Activated CD4-positive, alpha-beta T cell treated with anti-CD3 and anti-CD28 coated beads, Interleukin-2, amount 50 U/mL, for 1 hour (primary cell): ENCODE measurements at regions not wholly inside any gene's neighbourhood (a gene's known extent, or its start where the extent isn't known, plus 50 kb on each side); places are given as distances from the start of the nearest gene placed in this dataset.
"Not testable (repeated sequence)": the region's sequence is repeated elsewhere in the genome, so short reads cannot be mapped to it uniquely, and the experiment has no call there.

Source experiments
- DNase-seq: peaks from one replicate; pipeline ENCODE4 v3.0.0-alpha.2; 2020

- no peak for DNase-seq
Measured at GRCh38 chr5:130710596-130710995, 454.5 kb downstream of the HINT1 start.

GRCh38 chr5:130708754-130709153 lies 456.3 kb downstream of the HINT1 start:
- no peak for DNase-seq

- DNase-seq, result no peak
Measured at GRCh38 chr5:130706696-130707095, 458.4 kb downstream of the HINT1 start.

- no peak for DNase-seq
Measured at GRCh38 chr5:130705368-130705767, 459.7 kb downstream of the HINT1 start.

DNA sequence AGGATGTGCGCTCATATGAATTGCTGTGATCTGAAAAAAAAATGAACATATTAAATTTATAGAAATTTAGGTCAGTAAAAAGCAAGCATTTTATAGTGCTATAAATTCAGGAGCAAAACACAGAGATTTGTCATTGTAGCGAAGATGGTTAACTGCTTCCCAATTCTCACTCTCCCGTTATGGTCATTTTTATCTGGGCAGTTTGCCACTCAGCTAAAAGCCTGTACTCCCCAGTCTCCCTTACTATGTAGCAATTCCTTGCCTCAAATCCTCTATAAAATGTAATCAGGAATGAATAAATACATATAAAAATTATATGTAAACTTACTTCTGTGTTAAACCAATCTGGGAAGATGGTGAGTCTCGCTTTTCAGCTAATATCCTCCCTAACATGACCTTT lies 471.5 kb downstream of the HINT1 start:
- DNase-seq, result no peak

DNA sequence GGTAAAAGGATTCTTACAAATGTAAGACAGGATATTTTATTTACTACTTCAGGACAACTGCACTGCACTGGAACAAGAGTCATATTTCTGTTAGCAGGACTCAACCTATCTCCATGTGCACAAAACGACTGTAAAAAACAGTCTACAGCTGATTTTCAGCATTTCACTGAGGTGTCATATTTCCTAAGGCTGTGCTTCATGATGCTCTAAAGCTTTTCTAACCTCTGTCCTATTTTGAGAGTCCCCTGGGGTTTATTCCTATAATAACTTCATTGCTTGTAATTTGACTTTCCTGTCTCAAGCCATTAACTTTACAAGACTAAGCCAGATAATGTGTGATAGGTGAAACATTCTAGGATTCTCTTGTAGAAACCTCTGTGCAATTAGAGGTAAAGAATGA lies 472.3 kb downstream of the HINT1 start:
- DNase-seq, result no peak

DNA sequence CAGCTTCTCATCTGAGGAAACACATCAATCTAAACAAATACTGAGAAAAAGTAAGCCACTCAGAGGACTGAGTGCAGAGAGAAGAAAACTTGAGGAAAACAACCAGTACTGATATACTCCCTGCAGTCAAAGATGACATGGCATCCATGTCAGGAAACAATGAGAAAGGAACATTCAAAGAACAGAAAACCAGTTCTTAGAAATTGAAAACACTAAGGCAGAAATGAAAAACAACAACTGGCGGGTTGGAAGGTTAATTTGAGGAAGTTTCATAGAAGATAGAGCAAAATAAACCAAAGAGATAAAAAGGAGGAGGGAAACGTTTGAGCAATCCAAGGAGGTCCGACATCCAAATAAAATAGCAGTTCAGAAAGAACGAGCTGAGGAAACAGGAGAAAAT lies 475.2 kb downstream of the HINT1 start:
- no peak for DNase-seq

DNA sequence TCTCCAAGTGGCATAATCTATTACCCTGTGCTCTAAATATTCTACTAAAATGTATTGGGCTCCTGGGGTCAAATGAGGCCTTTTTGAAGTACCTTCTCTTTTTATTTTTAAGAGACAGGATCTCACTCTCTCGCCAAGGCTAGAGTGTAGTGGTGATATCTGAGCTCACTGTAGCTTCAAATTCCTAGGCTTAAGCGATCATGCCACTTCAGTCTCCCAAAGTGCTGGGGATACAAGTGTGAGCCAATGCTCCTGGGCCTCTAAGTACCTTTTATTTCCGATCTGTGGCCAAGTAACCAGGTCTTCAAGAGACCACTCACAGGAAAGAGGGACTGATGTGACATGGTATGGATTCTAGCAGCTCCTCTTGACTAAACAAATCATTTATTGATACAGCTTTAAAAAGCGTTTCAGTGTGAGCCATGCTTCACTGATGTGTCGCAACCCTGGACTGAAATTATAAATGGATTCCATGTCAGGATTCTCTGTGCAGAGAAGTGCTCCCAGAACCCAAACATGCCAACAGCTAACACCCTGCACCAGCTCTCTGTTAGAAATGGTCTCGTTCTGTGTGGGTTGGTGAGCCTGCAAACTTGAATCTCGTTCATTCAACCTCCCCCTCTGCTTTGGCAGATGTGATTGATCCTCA lies 477.8 kb downstream of the HINT1 start:
- no peak for DNase-seq

- no peak for DNase-seq
Measured at GRCh38 chr5:130678637-130679036, 486.4 kb downstream of the HINT1 start.

DNA sequence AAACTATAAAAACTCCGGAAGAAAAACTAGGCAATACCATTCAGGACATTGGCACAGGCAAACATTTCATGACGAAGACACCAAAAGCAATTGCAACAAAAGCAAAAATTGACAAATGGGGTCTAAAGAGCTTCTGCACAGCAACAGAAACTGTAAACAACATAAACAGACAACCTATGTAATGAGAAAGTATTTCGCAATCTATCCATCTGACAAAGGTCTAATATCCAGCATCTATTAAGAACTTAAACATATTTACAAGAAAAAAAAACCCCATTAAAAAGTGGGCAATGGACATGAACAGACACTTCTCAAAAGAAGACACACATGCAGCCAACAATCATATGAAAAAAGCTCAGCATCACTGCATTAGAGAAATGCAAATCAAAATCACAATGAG lies 498.6 kb downstream of the HINT1 start:
- DNase-seq, result no peak

DNA sequence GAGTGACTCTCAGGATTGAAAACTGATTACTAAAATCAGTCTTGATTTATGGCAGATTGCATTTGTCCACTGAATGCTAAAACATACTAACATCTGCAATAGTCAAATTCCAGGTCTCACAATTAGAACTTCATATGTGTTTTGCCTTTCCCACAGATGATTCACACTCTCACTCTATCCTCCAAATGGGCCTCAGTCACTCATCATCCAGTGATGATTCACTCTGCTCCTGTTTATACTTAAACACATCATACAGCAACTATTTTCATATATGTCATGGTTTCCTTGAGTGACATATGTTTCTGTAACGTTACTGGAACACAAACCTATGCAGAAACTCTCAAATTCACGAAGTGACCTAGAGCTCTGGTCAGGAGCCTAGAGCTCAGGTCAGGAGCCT lies 512.9 kb downstream of the HINT1 start:
- DNase-seq, result no peak

DNA sequence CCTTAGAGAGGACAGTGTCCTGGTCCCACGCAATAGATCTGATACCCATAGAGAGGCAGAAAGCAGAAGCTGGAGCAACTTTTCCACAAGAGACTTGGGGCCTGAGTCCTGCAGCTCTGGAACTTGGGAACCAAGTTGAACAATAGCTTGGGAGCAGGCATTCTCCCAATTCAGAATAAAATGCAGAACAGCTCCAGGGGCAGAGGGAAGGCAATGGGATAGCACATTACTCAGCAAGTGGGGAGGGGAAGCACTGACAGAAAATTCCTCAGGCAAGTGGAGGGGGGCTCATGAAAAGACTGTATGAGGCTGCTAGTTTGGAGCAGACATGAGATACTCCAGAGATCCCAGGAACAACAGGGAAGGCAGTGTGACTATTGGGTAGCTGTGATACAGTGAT lies 513.6 kb downstream of the HINT1 start:
- DNase-seq, result no peak

- no peak for DNase-seq
Measured at GRCh38 chr5:130643321-130643720, 521.7 kb downstream of the HINT1 start.

DNA sequence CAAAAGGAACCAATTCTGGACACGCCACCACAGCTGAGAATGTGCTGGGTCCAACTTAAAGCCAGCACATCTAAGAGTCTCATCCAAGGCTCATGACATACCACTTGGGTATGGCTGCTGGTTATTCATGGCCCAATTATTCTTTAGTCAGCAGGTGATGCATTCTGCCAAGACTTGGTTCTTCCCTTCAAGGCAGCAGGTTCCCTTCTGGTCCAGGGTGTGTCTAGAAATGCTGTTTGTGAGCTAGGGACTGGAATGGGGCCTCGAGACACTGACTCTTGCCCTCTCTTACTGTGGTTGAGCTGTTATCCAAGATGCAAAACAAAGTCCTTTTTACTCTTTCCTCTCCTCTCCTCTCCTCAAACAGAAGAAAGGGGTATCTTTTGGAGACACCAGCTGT lies 522.6 kb downstream of the HINT1 start:
- DNase-seq, result no peak

DNA sequence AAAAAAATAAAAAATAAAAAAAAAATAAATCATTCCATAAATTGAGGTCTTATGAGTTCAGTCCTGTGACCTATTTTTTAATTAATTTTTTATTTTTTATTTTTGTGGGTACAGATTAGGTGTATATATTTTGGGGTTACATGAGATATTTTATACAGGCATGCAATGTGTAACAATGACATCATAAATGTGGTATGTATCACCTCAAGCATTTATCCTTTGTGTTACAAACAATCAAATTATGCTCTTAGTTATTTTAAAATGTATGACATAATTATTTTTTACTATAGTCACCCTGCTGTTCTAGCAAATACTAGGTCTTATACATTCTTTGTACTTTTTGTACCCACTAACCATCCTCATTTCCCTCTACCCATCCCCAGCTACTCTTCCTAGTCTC lies 537.9 kb downstream of the HINT1 start:
- no peak for DNase-seq

DNA sequence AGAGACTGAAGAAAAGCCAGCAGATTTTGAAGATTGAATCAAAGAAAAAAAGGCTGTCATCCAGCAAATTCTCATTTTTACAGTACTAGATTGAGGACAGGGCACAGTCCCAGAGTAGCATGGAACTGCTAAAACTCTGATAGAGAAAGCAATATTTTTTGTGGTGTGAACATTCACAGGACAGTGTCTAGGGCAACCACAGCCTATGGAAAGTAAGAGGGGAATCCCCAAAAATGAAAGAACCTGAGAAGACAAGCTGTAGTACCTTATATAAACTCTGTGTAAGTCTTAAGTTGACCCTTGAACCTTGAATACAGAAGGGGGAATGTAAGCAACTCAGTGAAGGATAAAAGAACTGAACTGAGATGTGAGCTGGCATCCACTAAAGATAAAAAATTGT lies 540.3 kb downstream of the HINT1 start:
- no peak for DNase-seq

DNA sequence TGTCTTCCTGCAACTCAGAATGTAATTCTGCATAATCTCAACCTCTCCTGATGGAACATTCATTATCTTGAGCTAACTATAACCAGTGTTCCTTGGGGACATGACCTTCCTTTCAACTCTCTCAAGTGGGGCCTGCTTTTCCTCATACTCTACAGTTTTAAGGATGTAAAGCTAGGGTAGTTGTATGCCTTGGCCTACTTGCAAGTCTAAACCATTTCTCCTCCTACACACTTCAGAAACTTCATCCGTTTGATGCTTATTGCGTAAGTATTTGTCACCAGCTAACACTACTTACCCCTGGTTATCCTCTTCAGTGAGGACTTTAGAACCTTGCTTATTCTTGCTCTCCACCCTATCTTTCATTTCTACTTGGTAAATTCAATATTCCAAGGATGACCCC lies 548.9 kb downstream of the HINT1 start:
- no peak for DNase-seq

DNA sequence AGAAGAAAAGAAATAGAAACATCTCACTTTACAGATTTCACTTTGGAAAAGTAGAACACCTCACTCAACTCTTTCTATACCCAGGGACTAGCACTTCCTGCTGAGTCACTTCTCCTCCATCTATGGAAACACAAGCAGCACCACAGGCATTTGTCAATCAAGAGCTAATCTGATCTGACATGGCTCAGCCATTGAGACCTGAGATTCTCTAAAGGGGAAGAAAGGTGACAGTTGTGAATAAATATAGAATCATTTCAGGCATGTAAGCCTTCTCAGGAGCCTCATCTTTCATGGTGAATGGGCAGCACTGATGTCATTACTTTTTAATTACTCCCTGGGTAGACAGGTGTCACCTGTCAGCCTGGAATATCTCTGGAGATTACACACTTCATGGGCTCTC lies 559.8 kb downstream of the HINT1 start:
- DNase-seq, result no peak

DNA sequence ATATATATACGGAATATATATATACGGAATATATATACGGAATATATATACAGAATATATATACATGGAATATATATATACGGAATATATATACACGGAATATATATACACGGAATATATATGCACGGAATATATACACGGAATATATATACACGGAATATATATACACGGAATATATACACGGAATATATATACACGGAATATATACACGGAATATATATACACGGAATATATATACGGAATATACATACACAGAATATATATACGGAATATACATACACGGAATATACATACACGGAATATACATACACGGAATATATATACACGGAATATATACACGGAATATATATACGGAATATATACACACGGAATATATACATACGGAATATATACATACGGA lies 568.4 kb downstream of the HINT1 start:
- not testable (repeated sequence) for DNase-seq

GRCh38 chr5:130580264-130580663 lies 584.8 kb downstream of the HINT1 start:
- DNase-seq, result no peak

DNA sequence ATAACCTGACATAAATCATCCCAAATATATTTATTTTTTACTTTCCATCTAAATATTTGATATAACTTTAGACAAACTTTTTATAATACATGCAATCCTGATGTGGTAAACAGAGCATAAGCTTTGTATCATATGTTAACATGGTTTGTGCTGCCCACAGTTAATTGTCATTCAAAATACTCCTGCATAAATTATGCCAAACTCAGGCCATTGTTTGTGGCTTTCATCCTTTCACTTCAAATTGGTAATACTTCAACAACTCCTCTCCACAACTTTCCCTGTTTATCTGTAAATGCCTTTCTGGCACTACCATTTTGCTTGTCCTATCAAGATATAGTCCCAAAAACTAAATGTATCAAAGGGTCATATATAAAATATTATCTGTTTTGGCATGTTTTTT lies 586.7 kb downstream of the HINT1 start:
- no peak for DNase-seq

- no peak for DNase-seq
Measured at GRCh38 chr5:130571076-130571475, 594.0 kb downstream of the HINT1 start.

- no peak for DNase-seq
Measured at GRCh38 chr5:130568791-130569190, 596.3 kb downstream of the HINT1 start.

DNA sequence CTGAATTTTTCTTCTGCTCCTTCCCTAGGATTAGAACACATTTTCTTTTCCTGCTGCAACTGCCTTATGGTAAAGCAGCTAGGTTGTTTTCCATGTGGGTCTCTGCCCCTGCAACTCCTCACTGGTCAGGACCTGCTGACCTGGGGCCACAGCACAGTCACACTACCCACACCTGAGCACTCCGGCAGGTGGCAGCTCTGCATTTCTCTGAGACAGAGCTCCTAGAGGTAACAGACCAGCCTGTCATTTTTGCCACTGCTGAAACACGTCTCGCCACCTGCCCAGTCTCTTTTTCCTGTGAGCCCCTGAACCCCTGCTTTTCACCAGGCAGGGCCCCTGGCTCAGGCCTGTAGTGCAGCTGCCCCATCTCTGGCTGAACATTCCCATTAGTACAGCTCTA lies 609.6 kb downstream of the HINT1 start:
- no peak for DNase-seq

GRCh38 chr5:130550562-130550928 lies 614.5 kb downstream of the HINT1 start:
- no peak for DNase-seq
